ENCODE measurements at regions not wholly inside any gene's neighbourhood (a gene's known extent, or its start where the extent isn't known, plus 50 kb on each side); places are given as distances from the start of the nearest gene placed in this dataset.

DNA sequence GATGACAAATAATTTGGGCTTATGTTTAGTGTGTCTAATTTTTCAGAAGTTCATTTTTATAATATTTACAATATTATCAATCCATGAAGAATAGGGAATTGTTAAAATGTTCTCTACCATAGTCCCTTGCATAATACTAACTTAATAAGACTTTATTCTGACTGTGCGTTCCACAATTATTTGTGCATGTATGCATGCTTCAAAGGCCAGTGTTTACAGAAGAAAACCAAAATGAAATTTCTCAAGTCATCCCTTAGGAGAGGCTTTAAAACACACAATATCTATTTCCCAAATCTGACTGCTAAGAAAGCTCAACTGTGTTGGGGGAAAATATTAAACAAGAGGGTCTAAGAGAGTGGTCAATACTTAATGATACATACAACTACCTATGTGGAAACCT, 226.3 kb upstream of the ANKRD50 start:
- FAIRE-seq, result no peak
- Histone ChIP-seq H3K4ac (replicated peaks; ENCODE audit: insufficient read length, low read depth, low read length) (no peak overlapping the region), H2AK5ac (ENCODE audit: low read depth, low read length) (no peak overlapping the region), H3K27me3 (replicated peaks in 1 of 4; ENCODE audit: control insufficient read depth in 3 of 4, extremely low read depth in 1 of 4, insufficient read depth in 3 of 4, low read length in 3 of 4) (no peaks in the 10 kb centered on the region), H4K20me1 (replicated peaks in 1 of 2; ENCODE audit: control insufficient read depth in 1 of 2, insufficient read depth in 2 of 2, low read length in 2 of 2) (no peaks in the 10 kb centered on the region), H2BK5ac (ENCODE audit: low read depth, low read length) (no peak overlapping the region), H3K56ac (replicated peaks; ENCODE audit: insufficient read length, low read depth, low read length) (no peak overlapping the region), H4K5ac (ENCODE audit: insufficient read length, low read depth, low read length) (no peak overlapping the region), H3K23ac (ENCODE audit: insufficient read length) (no peak overlapping the region), H3K4me1 (replicated peaks in 1 of 4; ENCODE audit: control insufficient read depth in 3 of 4, insufficient read depth in 4 of 4, low read length in 3 of 4) (peaks cover 0 to 9% (median 6%) of the 10 kb centered on the region in 4 experiments; a peak in 3 of 7 replicates), H3K4me2 (ENCODE audit: insufficient read depth in 1 of 2, low read depth in 2 of 2, low read length in 2 of 2) (no peak overlapping the region), H3K9ac (replicated peaks in 1 of 4; ENCODE audit: extremely low read depth in 1 of 4, low read depth in 3 of 4, low read length in 3 of 4) (no peak overlapping the region), H3K36me3 (ENCODE audit: control insufficient read depth in 2 of 4, insufficient read depth in 4 of 4, low read length in 3 of 4) (no peaks in the 10 kb centered on the region), H3K23me2 (ENCODE audit: low read depth, low read length) (no peaks in the 10 kb centered on the region), H2BK12ac (ENCODE audit: low read depth, low read length) (no peak overlapping the region), H3K14ac (ENCODE audit: insufficient read length) (no peak overlapping the region), H4K8ac (ENCODE audit: extremely low read depth, insufficient read depth, low read length) (no peak overlapping the region), H3K79me1 (ENCODE audit: low read depth, low read length) (no peaks in the 10 kb centered on the region), H2BK20ac (ENCODE audit: low read length) (no peak overlapping the region), H2AFZ (ENCODE audit: low read length) (no peak overlapping the region), H3K18ac (ENCODE audit: extremely low read depth, low read length) (no peak overlapping the region), H3K79me2 (ENCODE audit: control insufficient read depth in 1 of 2, insufficient read depth in 2 of 2, low read length in 2 of 2) (no peaks in the 10 kb centered on the region), H4K91ac (replicated peaks; ENCODE audit: insufficient read length, low read length) (no peak overlapping the region), H3K27ac (ENCODE audit: low read depth, low read length) (no peak overlapping the region), H3K9me3 (ENCODE audit: insufficient read depth in 2 of 2, low read depth in 1 of 2, low read length in 1 of 2) (no peaks in the 10 kb centered on the region), H2BK15ac (ENCODE audit: low read length) (no peak overlapping the region), H3K4me3 (ENCODE audit: extremely low read depth in 1 of 4, insufficient read depth in 2 of 4, low read depth in 3 of 4, low read length in 4 of 4) (no peak overlapping the region), H2BK120ac (replicated peaks; ENCODE audit: low read depth, low read length) (no peak overlapping the region)
- ChIA-PET CTCF (ENCODE audit: partially characterized antibody) (no interaction called here), POLR2A (ENCODE audit: partially characterized antibody) (no interaction called here)
- TF ChIP-seq HDAC6 (IDR thresholded peaks at IDR 0.05; ENCODE audit: low read depth, low read length), result no peak
- no peak for TF ChIP-seq CHD1 (IDR thresholded peaks at IDR 0.05; ENCODE audit: low read depth, low read length)
- TF ChIP-seq JUND (IDR thresholded peaks at IDR 0.05; ENCODE audit: low read length), result no peak
- TF ChIP-seq JUN (IDR thresholded peaks at IDR 0.05; ENCODE audit: low read depth, low read length), result no peak
- WGBS, 2 experiments (ENCODE audit: extremely low coverage in 1 of 2, insufficient coverage in 1 of 2, insufficient read length in 1 of 2, insufficient replicate concordance in 2 of 2, low coverage in 1 of 2, low lambda C conversion rate in 2 of 2, missing lambda C conversion rate in 1 of 2), result 95% methylated on average over 1 of the region's 1 CpG; no CpG with 5 or more reads in 1 of the 2 experiments
- DNase-seq (ENCODE audit: low read depth in 1 of 2, low spot score in 2 of 2), result no peak

All from H1 (cell line).